Astrocyte (in vitro differentiated cells and primary cell): ENCODE measurements at regions not wholly inside any gene's neighbourhood (a gene's known extent, or its start where the extent isn't known, plus 50 kb on each side); places are given as distances from the start of the nearest gene placed in this dataset.

Source experiments
- DNase-seq: peaks from one replicate; pipeline ENCODE4 v3.0.0-alpha.2; 2010; ENCODE audit warnings: low read depth
- FAIRE-seq: peaks from 2 replicates; lab custom pipeline; 2011; peaks lifted over from hg19 to GRCh38; lab: Jason Lieb, UNC
- H2AFZ ChIP-seq: 2 replicates; pipeline ENCODE4 v1.6.0; 2012; ENCODE audit warnings: low read depth, low read length, inconsistent platforms
- H3K27ac ChIP-seq: 2 replicates; pipeline ENCODE4 v1.5.1; 2011; ENCODE audit warnings: low read depth, low read length, inconsistent platforms
- H3K27me3 ChIP-seq: 2 replicates; pipeline ENCODE4 v1.6.0; 2011; ENCODE audit warnings: low read length, inconsistent platforms; ENCODE audit not compliant: insufficient read depth
- H3K36me3 ChIP-seq: 2 replicates; pipeline ENCODE4 v1.5.1; 2011; ENCODE audit warnings: low read length, inconsistent platforms; ENCODE audit not compliant: insufficient read depth
- H3K4me1 ChIP-seq: 2 replicates; pipeline ENCODE4 v1.5.1; 2011; ENCODE audit warnings: low read length, inconsistent platforms; ENCODE audit not compliant: insufficient read depth
- H3K4me2 ChIP-seq: 2 replicates; pipeline ENCODE4 v1.6.0; 2012; ENCODE audit warnings: low read length, inconsistent platforms
- H3K4me3 ChIP-seq: 2 replicates; pipeline ENCODE4 v1.5.1; 2011; ENCODE audit warnings: low read depth, mild to moderate bottlenecking, low read length, inconsistent platforms; ENCODE audit not compliant: insufficient read depth
- H3K79me2 ChIP-seq: 2 replicates; pipeline ENCODE4 v1.6.0; 2012; ENCODE audit warnings: mild to moderate bottlenecking, low read length, inconsistent platforms; ENCODE audit not compliant: insufficient read depth
- H3K9ac ChIP-seq: 2 replicates; pipeline ENCODE4 v1.6.0; 2012; ENCODE audit warnings: mild to moderate bottlenecking, low read length, inconsistent platforms
- H3K9me3 ChIP-seq: 2 replicates; pipeline ENCODE4 v1.5.1; 2012; ENCODE audit warnings: low read depth, mild to moderate bottlenecking, low read length, inconsistent platforms; ENCODE audit not compliant: insufficient read depth
- H4K20me1 ChIP-seq: 2 replicates; pipeline ENCODE4 v1.6.0; 2012; ENCODE audit warnings: low read length, inconsistent platforms; ENCODE audit not compliant: insufficient read depth
- H3K27ac Mint-ChIP-seq: one replicate; pipeline ENCODE4 v1.8.0; 2021; ENCODE audit warnings: mild to moderate bottlenecking, mixed read lengths; ENCODE audit not compliant: unreplicated experiment
- H3K27me3 Mint-ChIP-seq: one replicate; pipeline ENCODE4 v1.8.0; 2021; ENCODE audit warnings: low read depth, mixed read lengths; ENCODE audit not compliant: unreplicated experiment
- H3K36me3 Mint-ChIP-seq: one replicate; pipeline ENCODE4 v1.8.0; 2021; ENCODE audit warnings: low read depth, mixed read lengths; ENCODE audit not compliant: unreplicated experiment
- H3K4me1 Mint-ChIP-seq: one replicate; pipeline ENCODE4 v1.8.0; 2021; ENCODE audit warnings: low read depth, mixed read lengths; ENCODE audit not compliant: unreplicated experiment
- H3K4me3 Mint-ChIP-seq: one replicate; pipeline ENCODE4 v1.8.0; 2021; ENCODE audit warnings: mild to moderate bottlenecking, moderate library complexity, mixed read lengths; ENCODE audit not compliant: unreplicated experiment
- H3K9me3 Mint-ChIP-seq: one replicate; pipeline ENCODE4 v1.8.0; 2021; ENCODE audit warnings: mild to moderate bottlenecking, mixed read lengths; ENCODE audit not compliant: unreplicated experiment
- EZH2 ChIP-seq: IDR thresholded peaks from 2 replicates; pipeline ENCODE4 v1.6.1; 2012; ENCODE audit warnings: mild to moderate bottlenecking, low read length, inconsistent platforms; ENCODE audit not compliant: insufficient read depth
- TF ChIP-seq, protein P1 (sequence below): IDR thresholded peaks from 2 replicates; pipeline ENCODE4 v1.5.1; 2011; ENCODE audit warnings: low read depth, mild to moderate bottlenecking, inconsistent platforms, low read length, moderate library complexity; ENCODE audit not compliant: insufficient read depth

DNA sequence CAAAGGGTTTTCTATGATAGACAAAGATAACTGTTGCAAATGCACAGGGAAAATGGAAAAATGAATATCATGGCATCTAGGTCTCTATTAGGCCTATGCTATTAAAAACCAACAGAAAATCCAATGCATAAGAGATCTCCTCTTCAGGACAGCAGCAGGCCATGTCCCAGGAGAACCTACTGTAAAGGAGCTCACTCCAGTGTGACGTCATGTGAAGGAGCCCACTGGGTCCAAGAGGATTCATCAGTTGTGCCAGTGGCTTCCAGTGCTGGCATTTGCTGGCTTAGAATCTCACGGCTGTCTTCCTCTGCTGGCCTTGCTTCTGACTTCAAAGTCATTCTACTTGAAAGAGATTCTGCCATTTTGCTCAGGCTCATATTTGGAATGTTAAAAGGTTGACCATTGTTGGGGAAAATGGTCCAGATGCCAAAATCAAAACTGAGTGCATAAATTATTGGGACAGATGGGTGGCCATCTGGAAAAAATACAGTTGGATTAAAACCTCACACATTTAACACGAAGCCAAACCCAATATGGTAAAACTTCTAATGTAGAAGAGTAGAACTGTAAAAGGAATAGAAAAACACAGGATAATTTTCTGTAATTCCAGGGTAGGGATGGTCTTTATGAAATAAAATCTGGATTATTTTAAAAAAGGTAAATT is 75.4 kb upstream of the ARID2 start:
- Mint-ChIP-seq H3K4me1 (no peaks in the 10 kb centered on the region), H3K27ac (no peak overlapping the region), H3K27me3 (peaks cover 7% of the 10 kb centered on the region), H3K4me3 (no peak overlapping the region), H3K36me3 (no peaks in the 10 kb centered on the region), H3K9me3 (no peaks in the 10 kb centered on the region)
- Histone ChIP-seq H3K9me3 (no peaks in the 10 kb centered on the region), H3K27me3 (no peaks in the 10 kb centered on the region), H3K4me1 (no peaks in the 10 kb centered on the region), H3K36me3 (no peaks in the 10 kb centered on the region), H3K4me3 (no peak overlapping the region), H3K79me2 (no peaks in the 10 kb centered on the region), H2AFZ (no peak overlapping the region), H4K20me1 (no peaks in the 10 kb centered on the region), H3K4me2 (no peak overlapping the region), H3K27ac (no peak overlapping the region), H3K9ac (no peak overlapping the region)
- no peak for FAIRE-seq
- TF ChIP-seq, protein P1, sequence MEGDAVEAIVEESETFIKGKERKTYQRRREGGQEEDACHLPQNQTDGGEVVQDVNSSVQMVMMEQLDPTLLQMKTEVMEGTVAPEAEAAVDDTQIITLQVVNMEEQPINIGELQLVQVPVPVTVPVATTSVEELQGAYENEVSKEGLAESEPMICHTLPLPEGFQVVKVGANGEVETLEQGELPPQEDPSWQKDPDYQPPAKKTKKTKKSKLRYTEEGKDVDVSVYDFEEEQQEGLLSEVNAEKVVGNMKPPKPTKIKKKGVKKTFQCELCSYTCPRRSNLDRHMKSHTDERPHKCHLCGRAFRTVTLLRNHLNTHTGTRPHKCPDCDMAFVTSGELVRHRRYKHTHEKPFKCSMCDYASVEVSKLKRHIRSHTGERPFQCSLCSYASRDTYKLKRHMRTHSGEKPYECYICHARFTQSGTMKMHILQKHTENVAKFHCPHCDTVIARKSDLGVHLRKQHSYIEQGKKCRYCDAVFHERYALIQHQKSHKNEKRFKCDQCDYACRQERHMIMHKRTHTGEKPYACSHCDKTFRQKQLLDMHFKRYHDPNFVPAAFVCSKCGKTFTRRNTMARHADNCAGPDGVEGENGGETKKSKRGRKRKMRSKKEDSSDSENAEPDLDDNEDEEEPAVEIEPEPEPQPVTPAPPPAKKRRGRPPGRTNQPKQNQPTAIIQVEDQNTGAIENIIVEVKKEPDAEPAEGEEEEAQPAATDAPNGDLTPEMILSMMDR, result no peak
- no peak for TF ChIP-seq EZH2
- DNase-seq, result no peak

DNA sequence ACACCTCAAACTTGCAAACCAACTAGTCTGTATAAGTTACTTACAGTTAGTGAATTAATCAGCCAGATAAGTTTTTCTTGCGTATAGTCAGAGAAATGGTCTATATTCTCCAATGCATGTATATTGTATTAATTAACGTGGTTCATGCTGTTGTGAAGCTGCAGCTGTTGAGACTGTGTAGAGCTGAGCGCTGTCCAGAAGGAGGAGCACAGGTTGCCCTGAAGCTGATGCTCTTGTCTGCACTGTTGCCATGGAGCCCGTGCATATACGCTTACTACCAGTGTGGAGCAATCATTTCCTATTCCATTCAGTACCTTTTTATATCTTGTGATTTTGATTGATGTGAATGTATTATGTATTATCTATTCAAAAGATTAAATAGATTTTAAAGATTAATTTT is 74.3 kb upstream of the ARID2 start:
- Mint-ChIP-seq H3K27ac (no peak overlapping the region), H3K36me3 (no peaks in the 10 kb centered on the region), H3K4me3 (no peak overlapping the region), H3K27me3 (peaks cover 3% of the 10 kb centered on the region), H3K4me1 (no peaks in the 10 kb centered on the region), H3K9me3 (peaks cover 4% of the 10 kb centered on the region)
- no peak for FAIRE-seq
- no peak for TF ChIP-seq EZH2
- TF ChIP-seq, protein P1, result no peak
- no peak overlapping the region for H3K4me3 ChIP-seq
- DNase-seq, result no peak
- H3K27ac ChIP-seq, result no peak overlapping the region
- H3K79me2 ChIP-seq, result no peaks in the 10 kb centered on the region
- no peaks in the 10 kb centered on the region for H3K4me1 ChIP-seq
- H2AFZ ChIP-seq, result no peak overlapping the region
- H3K27me3 ChIP-seq, result no peaks in the 10 kb centered on the region
- H3K9me3 ChIP-seq, result no peaks in the 10 kb centered on the region
- no peaks in the 10 kb centered on the region for H3K36me3 ChIP-seq
- no peak overlapping the region for H3K9ac ChIP-seq
- no peak overlapping the region for H3K4me2 ChIP-seq
- H4K20me1 ChIP-seq, result no peaks in the 10 kb centered on the region

DNA sequence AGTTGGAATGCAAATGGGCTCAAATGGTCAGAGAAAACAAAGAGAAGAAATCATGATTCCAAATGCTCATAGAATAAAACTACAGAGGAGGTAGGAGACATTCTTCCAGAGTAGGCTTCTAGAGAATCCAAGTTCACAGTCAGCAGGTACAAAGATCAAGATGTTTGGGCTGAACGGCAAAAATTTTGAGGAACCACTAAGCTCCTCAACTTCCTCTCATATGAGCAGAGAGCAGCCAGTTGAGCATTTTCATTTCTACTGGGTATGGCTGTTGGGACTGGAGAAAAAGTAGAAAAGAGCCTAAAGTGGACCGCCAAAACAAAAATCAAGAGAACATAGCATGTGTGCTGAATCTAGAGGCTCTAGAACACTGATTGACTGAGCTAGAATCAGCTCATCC is 73.8 kb upstream of the ARID2 start:
- no peak overlapping the region for H3K4me3 ChIP-seq
- H3K9ac ChIP-seq, result no peak overlapping the region
- no peak overlapping the region for H3K4me2 ChIP-seq
- no peaks in the 10 kb centered on the region for H3K79me2 ChIP-seq
- TF ChIP-seq, protein P1, result no peak
- no peak for TF ChIP-seq EZH2
- Mint-ChIP-seq H3K27ac (no peak overlapping the region), H3K36me3 (no peaks in the 10 kb centered on the region), H3K4me3 (no peak overlapping the region), H3K9me3 (peaks cover 4% of the 10 kb centered on the region), H3K4me1 (no peaks in the 10 kb centered on the region), H3K27me3 (peaks cover 3% of the 10 kb centered on the region)
- no peaks in the 10 kb centered on the region for H3K27me3 ChIP-seq
- no peak overlapping the region for H2AFZ ChIP-seq
- no peak for DNase-seq
- no peaks in the 10 kb centered on the region for H4K20me1 ChIP-seq
- H3K9me3 ChIP-seq, result no peaks in the 10 kb centered on the region
- FAIRE-seq, result no peak
- H3K27ac ChIP-seq, result no peak overlapping the region
- no peaks in the 10 kb centered on the region for H3K36me3 ChIP-seq
- no peaks in the 10 kb centered on the region for H3K4me1 ChIP-seq
